Sigmoid colon (tissue), 4 donors: ENCODE measurements at regions not wholly inside any gene's neighbourhood (a gene's known extent, or its start where the extent isn't known, plus 50 kb on each side); places are given as distances from the start of the nearest gene placed in this dataset.

ENCODE experiments used
- CTCF ChIP-seq, 4 experiments: fragments of 450-650 bp in 3 of 4; fragments of 200-600 bp in 1 of 4; IDR thresholded peaks; one replicate each; pipeline ENCODE4 v1.5.1; 2016 to 2019; ENCODE audit warnings: antibody characterized with exemption in 4 of 4, mild to moderate bottlenecking in 3 of 4, moderate library complexity in 2 of 4
- EP300 ChIP-seq, 4 donors: sonication (generic); formaldehyde crosslinking; IDR thresholded peaks; one replicate each; pipeline ENCODE4 v1.6.1; 2017; ENCODE audit warnings: antibody characterized with exemption in 4 of 4
- POLR2A ChIP-seq, 2 donors: fragments of 450-650 bp; IDR thresholded peaks; one replicate each; pipeline ENCODE4 v1.6.1; 2016; ENCODE audit warnings: antibody characterized with exemption in 2 of 2, mild to moderate bottlenecking in 2 of 2, moderate library complexity in 2 of 2
- POLR2AphosphoS5 ChIP-seq, 4 donors: sonication (generic); formaldehyde crosslinking; IDR thresholded peaks; one replicate each; pipeline ENCODE4 v1.6.1; 2017; ENCODE audit warnings: antibody characterized with exemption in 4 of 4

GRCh38 chr4:30957706-30958105 is 237.5 kb downstream of the PCDH7 start:
- TF ChIP-seq CTCF (IDR thresholded peaks at IDR 0.05) = no peak
- TF ChIP-seq POLR2A (IDR thresholded peaks at IDR 0.05) = no peak
- TF ChIP-seq EP300 (IDR thresholded peaks at IDR 0.05) = no peak
- no peak for TF ChIP-seq POLR2AphosphoS5 (IDR thresholded peaks at IDR 0.05)
